ENCODE measurements at regions not wholly inside any gene's neighbourhood (a gene's known extent, or its start where the extent isn't known, plus 50 kb on each side); places are given as distances from the start of the nearest gene placed in this dataset.

GRCh38 chr12:47017901-47018475, 61.4 kb upstream of the PCED1B start:
- H3K27me3 Mint-ChIP-seq (ENCODE audit: low read depth), result peaks cover 3% of the 10 kb centered on the region
- H3K27ac Mint-ChIP-seq, result no peak overlapping the region
- H3K4me3 Mint-ChIP-seq, result no peak overlapping the region
- H3K4me1 Mint-ChIP-seq, result no peaks in the 10 kb centered on the region
- H3K9me3 Mint-ChIP-seq, result no peaks in the 10 kb centered on the region
- no peaks in the 10 kb centered on the region for H3K36me3 Mint-ChIP-seq (ENCODE audit: low read depth)
- no peak for TF ChIP-seq CTCF (IDR thresholded peaks at IDR 0.05; ENCODE audit: unreplicated experiment in 3 of 3)

GRCh38 chr12:47020211-47020821, 59.1 kb upstream of the PCED1B start:
- Mint-ChIP-seq H3K27me3 (ENCODE audit: low read depth) (peaks cover 3% of the 10 kb centered on the region), H3K4me3 (no peak overlapping the region), H3K9me3 (no peaks in the 10 kb centered on the region), H3K27ac (no peak overlapping the region), H3K4me1 (peaks cover 4% of the 10 kb centered on the region), H3K36me3 (ENCODE audit: low read depth) (no peaks in the 10 kb centered on the region)
- no peak for TF ChIP-seq CTCF (IDR thresholded peaks at IDR 0.05; ENCODE audit: unreplicated experiment in 3 of 3)

GRCh38 chr12:47021298-47021697, 58.1 kb upstream of the PCED1B start:
- TF ChIP-seq CTCF (IDR thresholded peaks at IDR 0.05; ENCODE audit: unreplicated experiment in 3 of 3), result peak; percentile 74 to 75 (median 75)
- Mint-ChIP-seq H3K27me3 (ENCODE audit: low read depth) (peaks cover 7% of the 10 kb centered on the region), H3K4me3 (no peak overlapping the region), H3K27ac (peak overlapping the region in 1 of 3 experiments; percentile 0), H3K36me3 (ENCODE audit: low read depth) (no peaks in the 10 kb centered on the region), H3K4me1 (peaks cover 6% of the 10 kb centered on the region), H3K9me3 (no peaks in the 10 kb centered on the region)

GRCh38 chr12:47022296-47022695, 57.1 kb upstream of the PCED1B start:
- H3K9me3 Mint-ChIP-seq, result no peaks in the 10 kb centered on the region
- H3K4me1 Mint-ChIP-seq, result peaks cover 6% of the 10 kb centered on the region
- H3K27me3 Mint-ChIP-seq (ENCODE audit: low read depth), result peaks cover 7% of the 10 kb centered on the region
- no peaks in the 10 kb centered on the region for H3K36me3 Mint-ChIP-seq (ENCODE audit: low read depth)
- H3K4me3 Mint-ChIP-seq, result no peak overlapping the region
- no peak overlapping the region for H3K27ac Mint-ChIP-seq
- TF ChIP-seq CTCF (IDR thresholded peaks at IDR 0.05; ENCODE audit: unreplicated experiment in 3 of 3), result no peak

GRCh38 chr12:47023311-47023710, 56.1 kb upstream of the PCED1B start:
- Mint-ChIP-seq H3K4me1 (peaks cover 6% of the 10 kb centered on the region), H3K4me3 (no peak overlapping the region), H3K9me3 (no peaks in the 10 kb centered on the region), H3K36me3 (ENCODE audit: low read depth) (no peaks in the 10 kb centered on the region), H3K27me3 (ENCODE audit: low read depth) (peaks cover 4% of the 10 kb centered on the region), H3K27ac (no peak overlapping the region)
- TF ChIP-seq CTCF (IDR thresholded peaks at IDR 0.05; ENCODE audit: unreplicated experiment in 3 of 3), result no peak

GRCh38 chr12:47023953-47024352, 55.5 kb upstream of the PCED1B start:
- no peaks in the 10 kb centered on the region for H3K36me3 Mint-ChIP-seq (ENCODE audit: low read depth)
- no peak overlapping the region for H3K27ac Mint-ChIP-seq
- no peaks in the 10 kb centered on the region for H3K9me3 Mint-ChIP-seq
- no peak for TF ChIP-seq CTCF (IDR thresholded peaks at IDR 0.05; ENCODE audit: unreplicated experiment in 3 of 3)
- peaks cover 4% of the 10 kb centered on the region for H3K27me3 Mint-ChIP-seq (ENCODE audit: low read depth)
- no peak overlapping the region for H3K4me3 Mint-ChIP-seq
- H3K4me1 Mint-ChIP-seq, result peaks cover 6% of the 10 kb centered on the region
